Upper lobe of left lung (tissue), 6 donors: ENCODE measurements at regions not wholly inside any gene's neighbourhood (a gene's known extent, or its start where the extent isn't known, plus 50 kb on each side); places are given as distances from the start of the nearest gene placed in this dataset.

Experiments
- ATAC-seq, 2 donors: fragments of 200-7000 bp; cut with Tn5 transposase; one replicate each; pipeline ENCODE4 v1.9.1; 2022; ENCODE audit warnings: mild to moderate bottlenecking in 2 of 2, moderate library complexity in 2 of 2; ENCODE audit not compliant: low FRiP score in 2 of 2
- DNase-seq, 2 donors: peaks; one replicate each; pipeline ENCODE4 v3.0.0-alpha.2; 2019 to 2020
- H3K27ac ChIP-seq, 4 donors: fragments of 200-600 bp; sonication (generic); one replicate each; pipeline ENCODE4 v1.5.1; 2016 to 2019
- H3K27me3 ChIP-seq, 4 donors: fragments of 200-600 bp; sonication (generic); one replicate each; pipeline ENCODE4 v1.5.1; 2017 to 2019
- H3K36me3 ChIP-seq, 4 donors: fragments of 200-600 bp; sonication (generic); one replicate each; pipeline ENCODE4 v1.5.1; 2016 to 2019
- H3K4me1 ChIP-seq, 4 donors: fragments of 200-600 bp; sonication (generic); one replicate each; pipeline ENCODE4 v1.5.1; 2018 to 2019
- H3K4me3 ChIP-seq, 4 donors: fragments of 200-600 bp; sonication (generic); one replicate each; pipeline ENCODE4 v1.5.1; 2017 to 2019; ENCODE audit warnings: mild to moderate bottlenecking in 2 of 4, moderate library complexity in 1 of 4
- H3K9me3 ChIP-seq, 4 donors: fragments of 200-600 bp; sonication (generic); one replicate each; pipeline ENCODE4 v1.5.1; 2018 to 2019
- EP300 ChIP-seq, 4 donors: sonication (generic); formaldehyde crosslinking; IDR thresholded peaks; one replicate each; pipeline ENCODE4 v1.5.1; 2017; ENCODE audit warnings: antibody characterized with exemption in 4 of 4, control low read depth in 2 of 4
- POLR2A ChIP-seq, 4 donors: fragments of 450-650 bp; IDR thresholded peaks; one replicate each; pipeline ENCODE4 v1.5.1; 2016 to 2017; ENCODE audit warnings: antibody characterized with exemption in 4 of 4, mild to moderate bottlenecking in 2 of 4
- POLR2AphosphoS5 ChIP-seq, 2 donors: sonication (generic); formaldehyde crosslinking; IDR thresholded peaks; one replicate each; pipeline ENCODE4 v1.5.1; 2017; ENCODE audit warnings: antibody characterized with exemption in 2 of 2
- WGBS, 2 donors: methylation state at CpG; one replicate each; pipeline ENCODE4 v1.1.5; 2017 to 2018; 5-methylcytosine and 5-hydroxymethylcytosine counted together
- TF ChIP-seq, protein P1 (sequence below), 6 experiments: fragments of 450-650 bp in 4 of 6; fragments of 200-600 bp in 2 of 6; sonication (generic) in 2 of 6; IDR thresholded peaks; one replicate each; pipeline ENCODE4 v1.5.1; 2016 to 2019; ENCODE audit warnings: antibody characterized with exemption in 6 of 6
- donor health status: DM: no; HTN: no; CAD: no; lungs with moderate emphysema.
- donor health status: DM: no; HTN: yes; CAD: no; lungs with severe emphysema.

- no peaks in the 10 kb centered on the region for H3K9me3 ChIP-seq
- WGBS, 2 donors: 12 to 20% methylated on average over 1 of the region's 1 CpG
- H3K27me3 ChIP-seq: no peaks in the 10 kb centered on the region
- no peak overlapping the region for H3K4me3 ChIP-seq
- no peak overlapping the region for H3K27ac ChIP-seq
- peaks cover 0 to 3% (median 0%) of the 10 kb centered on the region in 4 donors for H3K4me1 ChIP-seq
- ATAC-seq: no peak
- no peak for TF ChIP-seq POLR2A (IDR thresholded peaks at IDR 0.05)
- TF ChIP-seq, protein P1, sequence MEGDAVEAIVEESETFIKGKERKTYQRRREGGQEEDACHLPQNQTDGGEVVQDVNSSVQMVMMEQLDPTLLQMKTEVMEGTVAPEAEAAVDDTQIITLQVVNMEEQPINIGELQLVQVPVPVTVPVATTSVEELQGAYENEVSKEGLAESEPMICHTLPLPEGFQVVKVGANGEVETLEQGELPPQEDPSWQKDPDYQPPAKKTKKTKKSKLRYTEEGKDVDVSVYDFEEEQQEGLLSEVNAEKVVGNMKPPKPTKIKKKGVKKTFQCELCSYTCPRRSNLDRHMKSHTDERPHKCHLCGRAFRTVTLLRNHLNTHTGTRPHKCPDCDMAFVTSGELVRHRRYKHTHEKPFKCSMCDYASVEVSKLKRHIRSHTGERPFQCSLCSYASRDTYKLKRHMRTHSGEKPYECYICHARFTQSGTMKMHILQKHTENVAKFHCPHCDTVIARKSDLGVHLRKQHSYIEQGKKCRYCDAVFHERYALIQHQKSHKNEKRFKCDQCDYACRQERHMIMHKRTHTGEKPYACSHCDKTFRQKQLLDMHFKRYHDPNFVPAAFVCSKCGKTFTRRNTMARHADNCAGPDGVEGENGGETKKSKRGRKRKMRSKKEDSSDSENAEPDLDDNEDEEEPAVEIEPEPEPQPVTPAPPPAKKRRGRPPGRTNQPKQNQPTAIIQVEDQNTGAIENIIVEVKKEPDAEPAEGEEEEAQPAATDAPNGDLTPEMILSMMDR (IDR thresholded peaks at IDR 0.05): no peak
- TF ChIP-seq EP300 (IDR thresholded peaks at IDR 0.05): no peak
- no peak for TF ChIP-seq POLR2AphosphoS5 (IDR thresholded peaks at IDR 0.05)
- H3K36me3 ChIP-seq: no peaks in the 10 kb centered on the region
- DNase-seq: no peak
Measured at GRCh38 chr3:105040026-105040622, 326.6 kb upstream of the ALCAM start.

DNA sequence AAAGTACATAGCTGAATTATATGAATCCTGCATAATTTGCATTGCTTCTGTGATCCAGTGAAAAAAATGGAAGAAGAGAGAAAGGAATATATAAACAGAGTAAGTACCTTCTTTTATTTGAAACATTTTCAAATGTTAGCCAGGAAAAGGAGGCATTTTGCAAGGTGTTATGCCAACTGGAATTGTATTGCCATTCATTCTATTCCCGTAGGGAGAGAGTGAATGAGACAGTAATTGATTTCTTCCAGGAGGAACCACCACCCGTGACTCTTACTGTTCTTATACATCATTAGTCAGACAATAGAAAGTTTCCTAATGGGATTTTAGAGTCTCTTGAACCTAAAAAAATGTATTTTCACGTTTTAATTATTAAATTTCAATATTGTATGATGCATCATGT, 324.1 kb upstream of the ALCAM start:
- 29 to 49% methylated on average over 3 of the region's 3 CpGs for WGBS, 2 donors
- DNase-seq (no peak), ATAC-seq (no peak)
- Histone ChIP-seq H3K9me3 (no peaks in the 10 kb centered on the region), H3K27ac (no peak overlapping the region), H3K4me1 (peaks cover 0 to 3% (median 0%) of the 10 kb centered on the region in 4 donors), H3K27me3 (no peaks in the 10 kb centered on the region), H3K4me3 (no peak overlapping the region), H3K36me3 (no peaks in the 10 kb centered on the region)
- TF ChIP-seq EP300 (IDR thresholded peaks at IDR 0.05): no peak
- no peak for TF ChIP-seq POLR2AphosphoS5 (IDR thresholded peaks at IDR 0.05)
- TF ChIP-seq POLR2A (IDR thresholded peaks at IDR 0.05): no peak
- TF ChIP-seq, protein P1 (IDR thresholded peaks at IDR 0.05): no peak

DNA sequence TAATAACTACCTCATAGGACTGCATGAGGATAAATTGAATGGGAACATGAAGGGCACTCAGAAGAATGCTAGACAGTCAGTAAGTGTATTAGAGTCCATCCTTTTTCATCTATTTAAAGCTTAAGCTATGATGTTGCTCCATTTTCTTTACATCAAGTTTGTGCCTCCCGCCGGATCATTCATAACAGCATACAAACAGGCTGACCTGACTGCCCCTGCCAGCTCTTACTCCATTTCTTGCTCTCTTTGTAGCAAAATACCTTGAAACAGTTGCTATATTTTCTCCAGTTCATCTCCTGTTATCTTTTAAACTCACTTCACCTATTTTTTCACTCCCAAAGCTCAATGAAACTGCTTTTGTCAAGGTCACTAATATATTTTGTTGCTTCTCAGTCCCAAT, 315.6 kb upstream of the ALCAM start:
- Histone ChIP-seq H3K27me3 (no peaks in the 10 kb centered on the region), H3K9me3 (no peaks in the 10 kb centered on the region), H3K27ac (no peak overlapping the region), H3K4me3 (no peak overlapping the region), H3K36me3 (no peaks in the 10 kb centered on the region), H3K4me1 (no peaks in the 10 kb centered on the region)
- WGBS, 2 donors: 88 to 94% methylated on average over 2 of the region's 2 CpGs
- no peak for DNase-seq
- no peak for TF ChIP-seq POLR2A (IDR thresholded peaks at IDR 0.05)
- TF ChIP-seq POLR2AphosphoS5 (IDR thresholded peaks at IDR 0.05): no peak
- ATAC-seq: no peak

DNA sequence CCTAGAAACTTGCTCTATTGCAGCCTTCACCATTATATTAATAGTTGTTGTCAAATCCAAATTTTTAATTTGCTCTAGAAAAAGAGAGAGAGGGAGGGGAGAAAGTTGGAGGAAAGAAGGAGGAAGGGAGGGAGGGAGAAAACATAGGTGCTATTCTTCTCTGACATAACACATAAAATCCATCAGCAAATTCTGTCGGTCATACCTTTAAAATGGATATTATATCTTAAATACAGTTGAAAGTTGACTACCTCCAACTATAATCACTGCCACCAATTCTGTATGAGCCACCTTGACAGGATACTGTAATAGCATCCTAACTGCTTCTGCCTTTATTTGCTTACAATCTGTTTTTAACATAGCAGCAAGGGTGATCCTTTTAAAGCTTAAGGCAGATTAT, 314.7 kb upstream of the ALCAM start:
- no peaks in the 10 kb centered on the region for H3K4me1 ChIP-seq
- no peak overlapping the region for H3K4me3 ChIP-seq
- no peaks in the 10 kb centered on the region for H3K27me3 ChIP-seq
- no peaks in the 10 kb centered on the region for H3K9me3 ChIP-seq
- H3K27ac ChIP-seq: no peak overlapping the region
- ATAC-seq (no peak), DNase-seq (no peak)
- TF ChIP-seq POLR2AphosphoS5 (IDR thresholded peaks at IDR 0.05) (no peak), EP300 (IDR thresholded peaks at IDR 0.05) (no peak), POLR2A (IDR thresholded peaks at IDR 0.05) (no peak)
- TF ChIP-seq, protein P1 (IDR thresholded peaks at IDR 0.05): no peak
- no peaks in the 10 kb centered on the region for H3K36me3 ChIP-seq
- 88 to 93% methylated on average over 1 of the region's 1 CpG for WGBS, 2 donors

DNA sequence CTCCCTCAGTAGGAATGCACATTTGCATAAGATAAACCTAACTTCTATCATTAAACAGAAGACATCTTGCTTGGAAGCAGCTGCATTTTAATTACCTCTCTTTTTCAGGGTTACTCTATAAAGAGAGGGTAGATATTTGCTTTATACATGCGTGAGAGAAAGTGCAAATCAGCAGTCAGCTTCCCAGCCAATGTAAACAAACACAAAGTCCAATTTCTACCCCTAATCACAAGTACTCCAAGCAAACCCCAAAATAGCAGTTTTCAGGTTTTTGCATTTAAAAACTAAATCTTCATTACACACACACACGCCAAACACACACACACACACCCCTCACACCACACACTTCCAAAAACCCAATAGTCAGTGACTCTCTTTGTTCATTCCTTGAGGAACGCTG, 303.9 kb upstream of the ALCAM start:
- no peak overlapping the region for H3K27ac ChIP-seq
- no peak for DNase-seq
- no peaks in the 10 kb centered on the region for H3K36me3 ChIP-seq
- no peaks in the 10 kb centered on the region for H3K27me3 ChIP-seq
- 33 to 41% methylated on average over 3 of the region's 3 CpGs for WGBS, 2 donors
- TF ChIP-seq POLR2A (IDR thresholded peaks at IDR 0.05) (no peak), POLR2AphosphoS5 (IDR thresholded peaks at IDR 0.05) (no peak), EP300 (IDR thresholded peaks at IDR 0.05) (no peak)
- TF ChIP-seq, protein P1 (IDR thresholded peaks at IDR 0.05): no peak
- no peaks in the 10 kb centered on the region for H3K4me1 ChIP-seq
- no peak overlapping the region for H3K4me3 ChIP-seq
- H3K9me3 ChIP-seq: no peaks in the 10 kb centered on the region
- no peak for ATAC-seq
